22Rv1 (cell line): ENCODE measurements at regions not wholly inside any gene's neighbourhood (a gene's known extent, or its start where the extent isn't known, plus 50 kb on each side); places are given as distances from the start of the nearest gene placed in this dataset.

Source experiments
- ZFX ChIP-seq: fragments of 450-650 bp; IDR thresholded peaks from 2 replicates; pipeline ENCODE4 v1.6.1; 2017; ENCODE audit warnings: antibody characterized with exemption, borderline replicate concordance
- TF ChIP-seq, protein P1 (sequence below): fragments of 450-650 bp; IDR thresholded peaks from 2 replicates; pipeline ENCODE4 v1.5.1; 2017; ENCODE audit warnings: mild to moderate bottlenecking

DNA sequence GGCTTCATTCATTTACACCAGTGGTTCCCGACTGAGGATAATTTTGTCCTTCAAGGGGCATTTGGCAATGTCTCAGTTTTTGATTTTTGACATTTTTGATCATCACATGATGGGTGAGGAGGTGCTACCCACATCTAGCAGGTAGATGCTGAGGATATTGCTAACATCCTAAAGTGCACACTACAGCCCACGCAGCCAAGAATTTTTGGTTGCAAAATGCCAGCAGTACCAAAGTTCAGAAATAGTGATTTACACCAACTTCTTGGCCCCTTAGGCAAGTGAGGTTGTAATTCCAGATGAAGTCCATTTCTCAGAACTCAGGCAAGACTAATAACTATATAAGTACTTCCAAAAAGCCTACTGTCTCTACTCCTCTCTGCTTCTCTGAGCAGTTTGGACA is 80.1 kb upstream of the TSHZ2 start:
- TF ChIP-seq, protein P1, sequence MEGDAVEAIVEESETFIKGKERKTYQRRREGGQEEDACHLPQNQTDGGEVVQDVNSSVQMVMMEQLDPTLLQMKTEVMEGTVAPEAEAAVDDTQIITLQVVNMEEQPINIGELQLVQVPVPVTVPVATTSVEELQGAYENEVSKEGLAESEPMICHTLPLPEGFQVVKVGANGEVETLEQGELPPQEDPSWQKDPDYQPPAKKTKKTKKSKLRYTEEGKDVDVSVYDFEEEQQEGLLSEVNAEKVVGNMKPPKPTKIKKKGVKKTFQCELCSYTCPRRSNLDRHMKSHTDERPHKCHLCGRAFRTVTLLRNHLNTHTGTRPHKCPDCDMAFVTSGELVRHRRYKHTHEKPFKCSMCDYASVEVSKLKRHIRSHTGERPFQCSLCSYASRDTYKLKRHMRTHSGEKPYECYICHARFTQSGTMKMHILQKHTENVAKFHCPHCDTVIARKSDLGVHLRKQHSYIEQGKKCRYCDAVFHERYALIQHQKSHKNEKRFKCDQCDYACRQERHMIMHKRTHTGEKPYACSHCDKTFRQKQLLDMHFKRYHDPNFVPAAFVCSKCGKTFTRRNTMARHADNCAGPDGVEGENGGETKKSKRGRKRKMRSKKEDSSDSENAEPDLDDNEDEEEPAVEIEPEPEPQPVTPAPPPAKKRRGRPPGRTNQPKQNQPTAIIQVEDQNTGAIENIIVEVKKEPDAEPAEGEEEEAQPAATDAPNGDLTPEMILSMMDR = no peak
- no peak for TF ChIP-seq ZFX
